HCT116 (cell line): ENCODE measurements at regions not wholly inside any gene's neighbourhood (a gene's known extent, or its start where the extent isn't known, plus 50 kb on each side); places are given as distances from the start of the nearest gene placed in this dataset.

Experiments used
- ATAC-seq: fragments of 200-7000 bp; cut with Tn5 transposase; 2 replicates; pipeline ENCODE4 v1.9.1; 2020; ENCODE audit warnings: mild to moderate bottlenecking, moderate library complexity
- BruUV-seq: library from RNA; stranded (reverse); fragments of 400-500 nt; replicated peaks from 2 replicates; lab custom pipeline; 2021; lab: Mats Ljungman, UMichigan
- CTCF ChIA-PET: fragments of 300-600 bp; sonication (Branson Sonifier 250); formaldehyde crosslinking; loops from one replicate; lab custom pipeline; 2021; ENCODE audit warnings: antibody characterized with exemption; lab: Charles Lee
- POLR2A ChIA-PET: fragments of 300-600, 350-600 bp; sonication (Branson Sonifier 250); formaldehyde crosslinking; loops from one replicate; lab custom pipeline; 2021; ENCODE audit warnings: antibody characterized with exemption; lab: Charles Lee
- RAD21 ChIA-PET, 2 experiments: fragments of 300-600 bp; sonication (Branson Sonifier 250); formaldehyde crosslinking; loops; one replicate each; lab custom pipeline; 2023; ENCODE audit warnings: low total read pairs in 2 of 2; ENCODE audit not compliant: uncharacterized antibody in 2 of 2, unreplicated experiment in 2 of 2, low non-redundant PET in 1 of 2; lab: Charles Lee
- DNase-seq: peaks from one replicate; pipeline ENCODE4 v3.0.0-alpha.2; 2010; ENCODE audit warnings: low read depth, low spot score
- H2AFZ ChIP-seq: fragments of 200-600 bp; shearing (Covaris generic), sonication (generic); 2 replicates; pipeline ENCODE4 v1.6.1; 2017; ENCODE audit warnings: low read depth, mixed run types, mixed read lengths, antibody characterized with exemption, low read length; ENCODE audit not compliant: poor library complexity, severe bottlenecking
- H3K27ac ChIP-seq: 2 replicates; pipeline ENCODE4 v1.5.1; 2012; ENCODE audit warnings: low read depth, low read length
- H3K27me3 ChIP-seq: fragments of 200-600 bp; sonication (generic); 2 replicates; pipeline ENCODE4 v1.6.1; 2016; ENCODE audit warnings: mixed run types, low read length, mixed read lengths; ENCODE audit not compliant: insufficient read depth
- H3K36me3 ChIP-seq, 2 experiments: fragments of 200-500 bp in 1 of 2; fragments of 200-600 bp in 1 of 2; sonication (Bioruptor generic) in 1 of 2; sonication (generic) in 1 of 2; 2 replicates each; pipeline versions ENCODE4 v1.5.1 to v1.6.1; 2014 to 2016; ENCODE audit warnings: low read length in 2 of 2, inconsistent platforms in 1 of 2, mixed read lengths in 1 of 2, mixed run types in 1 of 2; ENCODE audit not compliant: insufficient read depth in 2 of 2, control insufficient read depth in 1 of 2
- H3K4me1 ChIP-seq, 2 experiments: fragments of 200-600 bp in 1 of 2; sonication (generic) in 1 of 2; 2 replicates each; pipeline versions ENCODE4 v1.5.1 to v1.6.1; 2012 to 2017; ENCODE audit warnings: low read length in 2 of 2, inconsistent platforms in 1 of 2, mild to moderate bottlenecking in 1 of 2, mixed read lengths in 1 of 2, mixed run types in 1 of 2, moderate library complexity in 1 of 2; ENCODE audit not compliant: insufficient read depth in 2 of 2, control insufficient read depth in 1 of 2
- H3K4me2 ChIP-seq: fragments of 200-600 bp; sonication (generic); 2 replicates; pipeline ENCODE4 v1.6.1; 2017; ENCODE audit warnings: mixed run types, low read length, mixed read lengths
- H3K4me3 ChIP-seq, 2 experiments: fragments of 200-600 bp in 1 of 2; sonication (generic) in 1 of 2; replicated peaks in 1 of 2; 2 replicates each; pipeline ENCODE4 v1.5.1; 2011 to 2016; ENCODE audit warnings: low read length in 2 of 2, control low read depth in 1 of 2, low read depth in 1 of 2, mild to moderate bottlenecking in 1 of 2, mixed read lengths in 1 of 2, mixed run types in 1 of 2
- H3K79me2 ChIP-seq: fragments of 200-600 bp; sonication (generic); 2 replicates; pipeline ENCODE4 v1.6.1; 2017; ENCODE audit warnings: mild to moderate bottlenecking, mixed run types, low read length, moderate library complexity, mixed read lengths; ENCODE audit not compliant: insufficient read depth
- H3K9ac ChIP-seq: fragments of 200-600 bp; sonication (generic); 2 replicates; pipeline ENCODE4 v1.6.1; 2016; ENCODE audit warnings: low read length, mixed read lengths
- H3K9me2 ChIP-seq: fragments of 200-600 bp; sonication (generic), shearing (Covaris generic); 2 replicates; pipeline ENCODE4 v1.6.1; 2017; ENCODE audit warnings: mixed run types, mild to moderate bottlenecking, moderate library complexity; ENCODE audit not compliant: insufficient read depth
- H3K9me3 ChIP-seq, 2 experiments: fragments of 200-500 bp in 1 of 2; fragments of 200-600 bp in 1 of 2; sonication (Bioruptor generic) in 1 of 2; sonication (generic) in 1 of 2; 2 replicates each; pipeline ENCODE4 v1.6.1; 2014 to 2017; ENCODE audit warnings: low read length in 2 of 2, mixed read lengths in 2 of 2, inconsistent platforms in 1 of 2, low read depth in 1 of 2, mild to moderate bottlenecking in 1 of 2, mixed run types in 1 of 2, moderate library complexity in 1 of 2; ENCODE audit not compliant: control insufficient read depth in 1 of 2, insufficient read depth in 1 of 2
- H4K20me1 ChIP-seq: fragments of 200-600 bp; sonication (generic), shearing (Covaris generic); 2 replicates; pipeline ENCODE4 v1.6.1; 2017; ENCODE audit warnings: mixed run types, mild to moderate bottlenecking, moderate library complexity; ENCODE audit not compliant: insufficient read depth
- POLR2AphosphoS5 ChIP-seq: IDR thresholded peaks from 2 replicates; pipeline ENCODE4 v1.6.1; 2011; ENCODE audit warnings: mild to moderate bottlenecking, low read depth, low read length, moderate library complexity
- intact Hi-C: fragments of 100-400 bp; cut with micrococcal nuclease; formaldehyde crosslinking; loops from 2 replicates; pipeline ENCODE4 v1.10.0; 2022

DNA sequence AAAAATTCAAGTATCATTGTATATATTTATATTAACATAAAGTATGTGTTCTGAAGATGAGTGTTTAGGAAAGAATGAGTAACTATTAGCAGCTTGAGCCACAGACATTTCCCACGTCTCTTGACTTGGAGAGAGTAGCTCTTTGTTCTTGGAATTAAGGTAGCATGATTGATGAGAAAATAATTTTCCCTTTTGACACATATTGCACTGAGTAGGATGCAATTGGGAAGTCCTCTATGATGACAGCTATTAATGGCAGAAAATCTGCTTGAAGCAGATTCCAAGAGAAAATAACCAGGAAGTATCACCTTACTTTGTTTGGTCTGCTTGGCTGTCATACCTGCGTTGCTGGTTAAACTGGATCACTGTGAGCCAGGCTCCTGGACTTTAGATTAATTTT lies 204.8 kb downstream of the TLE4 start:
- TF ChIP-seq POLR2AphosphoS5 = no peak
- ChIA-PET RAD21 (no interaction called here), POLR2A (no interaction called here), CTCF (no interaction called here)
- Histone ChIP-seq H3K79me2 (no peaks in the 10 kb centered on the region), H4K20me1 (no peaks in the 10 kb centered on the region), H3K4me3 (no peak overlapping the region), H3K36me3 (no peaks in the 10 kb centered on the region), H3K4me2 (no peak overlapping the region), H3K9me2 (no peaks in the 10 kb centered on the region), H3K4me1 (no peaks in the 10 kb centered on the region), H3K9ac (no peak overlapping the region), H3K27ac (no peak overlapping the region), H3K27me3 (no peaks in the 10 kb centered on the region), H3K9me3 (peaks cover 0 to 15% of the 10 kb centered on the region in 2 experiments; a peak in 2 of 4 replicates), H2AFZ (no peak overlapping the region)
- no peak for ATAC-seq
- intact Hi-C loops = no loop called here
- no peak for DNase-seq
- BruUV-seq = no TSS peak
